22Rv1 (cell line): ENCODE measurements at regions not wholly inside any gene's neighbourhood (a gene's known extent, or its start where the extent isn't known, plus 50 kb on each side); places are given as distances from the start of the nearest gene placed in this dataset.

Experiments used
- H3K27ac ChIP-seq: fragments of 450-650 bp; 2 replicates; pipeline ENCODE4 v1.5.1; 2017
- ZFX ChIP-seq: fragments of 450-650 bp; IDR thresholded peaks from 2 replicates; pipeline ENCODE4 v1.6.1; 2017; ENCODE audit warnings: antibody characterized with exemption, borderline replicate concordance
- TF ChIP-seq, protein P1 (sequence below): fragments of 450-650 bp; IDR thresholded peaks from 2 replicates; pipeline ENCODE4 v1.5.1; 2017; ENCODE audit warnings: mild to moderate bottlenecking

DNA sequence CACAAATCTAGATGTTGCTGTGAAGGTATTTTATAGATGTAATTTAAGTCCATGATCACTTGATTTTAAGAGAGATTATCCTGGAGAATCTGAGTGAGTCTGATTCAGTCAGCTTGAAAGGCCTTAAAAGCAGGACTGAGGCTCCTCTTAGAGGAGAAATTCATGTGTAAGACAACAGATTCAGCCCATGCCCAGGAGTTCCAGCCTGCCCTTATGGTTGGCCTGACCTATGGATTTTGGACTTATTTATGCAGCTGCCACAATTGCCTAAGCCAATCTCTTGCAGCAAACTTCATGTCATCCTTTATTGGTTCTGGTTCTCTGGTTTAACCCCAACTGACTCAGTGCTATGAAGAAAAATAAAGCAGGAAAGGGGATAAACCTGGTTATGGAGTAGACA lies 296.5 kb upstream of the RASGRP1 start:
- TF ChIP-seq, protein P1, sequence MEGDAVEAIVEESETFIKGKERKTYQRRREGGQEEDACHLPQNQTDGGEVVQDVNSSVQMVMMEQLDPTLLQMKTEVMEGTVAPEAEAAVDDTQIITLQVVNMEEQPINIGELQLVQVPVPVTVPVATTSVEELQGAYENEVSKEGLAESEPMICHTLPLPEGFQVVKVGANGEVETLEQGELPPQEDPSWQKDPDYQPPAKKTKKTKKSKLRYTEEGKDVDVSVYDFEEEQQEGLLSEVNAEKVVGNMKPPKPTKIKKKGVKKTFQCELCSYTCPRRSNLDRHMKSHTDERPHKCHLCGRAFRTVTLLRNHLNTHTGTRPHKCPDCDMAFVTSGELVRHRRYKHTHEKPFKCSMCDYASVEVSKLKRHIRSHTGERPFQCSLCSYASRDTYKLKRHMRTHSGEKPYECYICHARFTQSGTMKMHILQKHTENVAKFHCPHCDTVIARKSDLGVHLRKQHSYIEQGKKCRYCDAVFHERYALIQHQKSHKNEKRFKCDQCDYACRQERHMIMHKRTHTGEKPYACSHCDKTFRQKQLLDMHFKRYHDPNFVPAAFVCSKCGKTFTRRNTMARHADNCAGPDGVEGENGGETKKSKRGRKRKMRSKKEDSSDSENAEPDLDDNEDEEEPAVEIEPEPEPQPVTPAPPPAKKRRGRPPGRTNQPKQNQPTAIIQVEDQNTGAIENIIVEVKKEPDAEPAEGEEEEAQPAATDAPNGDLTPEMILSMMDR, result no peak
- TF ChIP-seq ZFX, result no peak
- no peak overlapping the region for H3K27ac ChIP-seq

DNA sequence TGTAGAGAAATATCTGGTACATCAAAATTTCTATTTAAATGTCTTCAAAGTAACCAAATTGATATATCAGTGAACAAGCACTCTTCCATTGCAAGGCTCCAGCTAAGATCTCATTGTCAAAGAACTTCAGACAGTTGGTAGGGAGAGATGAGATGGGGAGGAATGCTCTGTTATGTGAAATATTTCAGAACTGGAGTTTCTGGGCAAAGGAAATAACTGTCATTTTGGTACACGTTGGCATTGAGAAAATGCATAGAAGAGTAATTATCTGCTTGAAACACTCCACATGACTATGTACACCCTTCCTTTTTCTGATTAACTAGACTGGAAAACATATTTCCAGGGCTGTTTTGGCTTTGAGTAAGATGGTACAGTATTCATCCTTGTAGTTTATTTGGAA lies 297.5 kb upstream of the RASGRP1 start:
- no peak overlapping the region for H3K27ac ChIP-seq
- TF ChIP-seq ZFX, result no peak
- TF ChIP-seq, protein P1, result no peak

DNA sequence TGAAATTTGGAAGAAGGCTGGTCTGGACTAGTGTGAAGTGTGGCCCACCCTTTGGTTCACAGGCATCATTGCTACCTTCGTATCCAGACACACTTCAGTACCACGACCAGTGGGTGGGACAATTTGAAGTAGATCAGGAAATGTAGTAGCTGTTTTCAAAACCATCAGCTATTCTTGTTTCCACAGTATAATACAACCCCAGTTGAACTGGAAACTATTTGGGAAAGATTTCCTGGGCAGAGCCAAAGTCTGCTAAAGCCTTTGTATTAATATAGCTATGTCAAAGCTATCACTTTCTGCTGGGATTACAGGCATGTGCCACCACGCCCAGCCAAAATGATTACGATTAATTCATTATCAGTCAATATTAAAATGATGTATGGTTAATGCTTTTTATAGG lies 298.8 kb upstream of the RASGRP1 start:
- H3K27ac ChIP-seq, result no peak overlapping the region
- TF ChIP-seq, protein P1, result no peak
- no peak for TF ChIP-seq ZFX

DNA sequence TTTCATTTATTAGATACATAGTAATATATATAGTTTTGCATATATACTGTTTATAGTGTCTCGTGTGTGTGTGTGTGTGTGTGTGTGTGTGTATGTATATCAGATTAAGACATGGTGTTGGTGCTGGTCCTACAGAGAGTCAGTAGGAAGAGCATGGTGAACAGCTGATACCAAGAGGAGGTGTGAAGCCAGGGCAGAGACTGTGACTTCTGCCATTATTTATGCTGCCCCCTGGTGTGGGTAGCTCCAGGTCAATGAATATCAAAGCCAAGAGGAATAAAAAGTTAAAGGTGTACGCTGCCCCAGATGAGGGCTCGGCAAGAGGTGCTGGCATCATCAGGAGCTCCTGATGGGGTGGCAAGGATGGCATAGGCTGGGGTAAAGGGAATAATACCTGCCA lies 299.5 kb upstream of the RASGRP1 start:
- no peak overlapping the region for H3K27ac ChIP-seq

DNA sequence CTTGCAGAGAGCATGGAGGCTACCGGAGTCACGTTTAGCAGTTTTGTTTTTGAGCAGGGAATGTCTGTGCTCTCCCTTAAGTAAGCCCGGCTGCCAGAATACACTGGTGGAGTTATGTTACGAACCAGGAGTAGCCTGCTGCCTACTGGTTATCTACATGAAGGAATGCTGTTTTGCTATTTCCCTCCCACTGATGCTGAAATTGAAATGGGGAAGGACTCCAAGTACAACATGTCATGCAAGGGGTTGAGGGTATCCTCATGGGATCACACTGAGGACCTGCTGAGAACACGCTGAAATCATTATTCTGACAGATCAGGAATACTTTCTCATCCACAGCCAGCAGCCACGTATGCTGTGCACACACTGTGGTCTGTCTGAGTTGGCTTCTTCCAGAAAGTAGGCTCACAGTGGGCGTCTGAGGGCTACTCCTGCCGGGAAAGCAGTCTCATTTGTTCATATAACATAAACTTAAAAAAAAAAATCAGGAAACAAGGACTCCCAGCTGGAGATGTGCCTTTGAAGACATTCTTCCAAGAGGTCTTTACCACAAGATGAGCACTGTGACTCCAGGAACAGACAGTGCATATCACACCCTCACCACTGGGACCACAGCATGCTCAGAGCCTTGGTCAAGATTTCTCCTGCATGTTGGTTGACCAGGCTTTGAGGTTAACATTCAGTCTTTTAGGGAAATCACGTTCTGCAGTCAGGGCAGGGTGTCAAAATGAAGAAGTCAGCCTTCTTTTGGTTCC lies 300.4 kb upstream of the RASGRP1 start:
- TF ChIP-seq ZFX, result no peak
- TF ChIP-seq, protein P1, result no peak
- no peak overlapping the region for H3K27ac ChIP-seq

More for the DNA sequence above, 299.5 kb upstream of the RASGRP1 start:
- TF ChIP-seq, protein P1, result peak; percentile 31; the same call in 1 of the 2 replicates
- no peak for TF ChIP-seq ZFX

DNA sequence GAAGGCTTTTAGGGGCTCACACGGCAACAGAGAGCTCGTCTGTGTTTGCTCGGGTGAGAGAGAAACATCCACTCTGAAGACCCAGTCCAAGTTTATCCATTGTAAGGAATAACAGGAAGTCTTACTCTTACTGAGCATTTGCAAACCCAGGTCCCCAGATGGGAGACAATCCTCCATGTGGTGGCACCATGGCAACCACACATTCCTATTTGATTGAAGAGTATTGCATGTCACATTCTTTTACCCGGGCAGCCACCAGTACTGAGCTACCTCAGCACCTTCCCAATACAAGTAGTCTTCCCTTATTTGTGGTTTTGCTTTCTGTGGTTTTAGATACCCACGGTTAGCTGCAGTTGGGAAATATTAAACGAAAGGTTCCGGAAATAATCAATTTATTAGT lies 302.9 kb upstream of the RASGRP1 start:
- TF ChIP-seq, protein P1, result no peak
- no peak for TF ChIP-seq ZFX

DNA sequence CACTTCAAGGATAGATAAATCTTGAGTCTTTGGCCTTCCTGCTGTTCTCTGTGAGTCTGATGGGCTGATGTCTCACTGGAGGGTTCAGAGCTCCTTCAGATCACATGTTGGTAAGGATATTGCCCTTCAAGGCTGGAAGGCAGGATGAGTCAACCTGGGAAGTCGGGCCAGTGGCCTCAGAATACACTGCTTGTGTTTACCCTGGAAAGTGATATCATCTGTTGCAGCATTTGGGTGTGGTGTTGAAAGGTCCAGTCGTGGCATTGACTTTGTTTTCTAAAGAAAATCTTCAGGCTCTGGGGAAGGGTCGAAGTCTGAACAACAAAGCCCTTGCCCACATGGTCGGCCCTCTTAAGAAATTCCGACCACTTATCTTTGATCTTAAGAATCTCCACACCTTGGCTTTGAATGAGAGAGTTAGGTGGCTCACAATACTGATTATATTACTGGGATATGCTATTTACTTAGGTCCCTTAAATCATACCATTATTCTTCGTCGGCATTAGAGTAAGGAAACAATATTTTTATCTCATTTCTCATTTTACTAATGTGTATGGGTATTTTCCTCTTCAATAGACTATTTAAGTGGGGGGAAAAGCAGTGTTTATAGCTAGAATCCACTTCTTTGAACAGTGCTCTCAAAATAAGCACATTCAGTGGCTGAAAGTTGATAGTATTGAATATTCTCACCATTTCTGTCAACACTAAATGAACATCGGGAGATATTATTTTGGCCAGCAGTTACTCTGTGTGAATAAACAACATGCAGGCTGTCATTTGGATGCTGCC lies 303.9 kb upstream of the RASGRP1 start:
- TF ChIP-seq, protein P1, result no peak
- TF ChIP-seq ZFX, result no peak
- no peak overlapping the region for H3K27ac ChIP-seq

More for the DNA sequence above, 302.9 kb upstream of the RASGRP1 start:
- H3K27ac ChIP-seq, result no peak overlapping the region
